SK-N-MC (cell line): ENCODE measurements at regions not wholly inside any gene's neighbourhood (a gene's known extent, or its start where the extent isn't known, plus 50 kb on each side); places are given as distances from the start of the nearest gene placed in this dataset.

ENCODE experiments used
- EZH2 ChIP-seq: fragments of 200-600 bp; sonication (generic); IDR thresholded peaks from one replicate; pipeline ENCODE4 v1.6.1; 2017; ENCODE audit warnings: antibody characterized with exemption
- FOXP2 ChIP-seq: optimal IDR thresholded peaks from 2 replicates; pipeline ENCODE3; 2011; ENCODE audit warnings: mild to moderate bottlenecking, moderate library complexity; ENCODE audit not compliant: insufficient read depth; ENCODE audit errors: extremely low read length, control extremely low read depth
- POLR2AphosphoS5 ChIP-seq: IDR thresholded peaks from 2 replicates; pipeline ENCODE4 v1.6.1; 2012; ENCODE audit warnings: mild to moderate bottlenecking, low read depth, low read length, borderline replicate concordance

GRCh38 chr14:37870632-37871346 is 275.4 kb downstream of the TTC6 start:
- no peak for TF ChIP-seq EZH2
- no peak for TF ChIP-seq POLR2AphosphoS5
- TF ChIP-seq FOXP2: no peak
